MCF 10A (cell line): ENCODE measurements at regions not wholly inside any gene's neighbourhood (a gene's known extent, or its start where the extent isn't known, plus 50 kb on each side); places are given as distances from the start of the nearest gene placed in this dataset.

ENCODE experiments used
- BruUV-seq: library from RNA; stranded (reverse); fragments of 400-500 nt; replicated peaks from 2 replicates; lab custom pipeline; 2021; lab: Mats Ljungman, UMichigan
- CTCF ChIA-PET: fragments of 300-600 bp; sonication (Branson Sonifier 250); formaldehyde crosslinking; extraction: SDS; loops from one replicate; lab custom pipeline; 2021; ENCODE audit warnings: antibody characterized with exemption, inconsistent platforms; lab: Yijun Ruan, JAX
- POLR2A ChIA-PET: fragments of 300-600, 350-650 bp; sonication (Branson Sonifier 250); formaldehyde crosslinking; extraction: SDS; loops from one replicate; lab custom pipeline; 2020; ENCODE audit warnings: antibody characterized with exemption, inconsistent platforms; lab: Yijun Ruan, JAX
- DNase-seq: peaks from one replicate; pipeline ENCODE4 v3.0.0-alpha.2; 2018; ENCODE audit not compliant: unreplicated experiment
- H3K27ac Mint-ChIP-seq: one replicate; pipeline ENCODE4 v1.8.0; 2022; ENCODE audit warnings: mild to moderate bottlenecking, low read depth, mixed read lengths; ENCODE audit not compliant: unreplicated experiment
- H3K27me3 Mint-ChIP-seq: one replicate; pipeline ENCODE4 v1.8.0; 2022; ENCODE audit warnings: mixed read lengths; ENCODE audit not compliant: insufficient read depth, unreplicated experiment
- H3K36me3 Mint-ChIP-seq: one replicate; pipeline ENCODE4 v1.8.0; 2022; ENCODE audit warnings: mild to moderate bottlenecking, moderate library complexity, mixed read lengths; ENCODE audit not compliant: insufficient read depth, unreplicated experiment
- H3K4me1 Mint-ChIP-seq: one replicate; pipeline ENCODE4 v1.8.0; 2022; ENCODE audit warnings: mixed read lengths; ENCODE audit not compliant: insufficient read depth, unreplicated experiment
- H3K4me3 Mint-ChIP-seq: one replicate; pipeline ENCODE4 v1.8.0; 2022; ENCODE audit warnings: mild to moderate bottlenecking, moderate library complexity, mixed read lengths; ENCODE audit not compliant: unreplicated experiment
- H3K9me3 Mint-ChIP-seq: one replicate; pipeline ENCODE4 v1.8.0; 2022; ENCODE audit warnings: mixed read lengths; ENCODE audit not compliant: unreplicated experiment
- intact Hi-C: fragments of 100-400 bp; cut with micrococcal nuclease; formaldehyde crosslinking; loops from 2 replicates; pipeline ENCODE4 v1.14.1; 2022
- TF ChIP-seq, protein P1 (sequence below): fragments of 200-600 bp; IDR thresholded peaks from one replicate; pipeline ENCODE4 v1.8.0; 2022; ENCODE audit warnings: antibody characterized with exemption, mild to moderate bottlenecking; ENCODE audit not compliant: unreplicated experiment

- POLR2A ChIA-PET: no interaction called here
- CTCF ChIA-PET: interaction anchor here (0.6 to 0.7 kb wide), 2 partner anchors 22 to 32 kb away, joined by 3 read pairs; no protein-coding TSS in a partner anchor
Observed at GRCh38 chr20:51218603-51219002, 195.7 kb upstream of the KCNG1 start.

GRCh38 chr20:51217347-51218045 is 194.6 kb upstream of the KCNG1 start:
- Mint-ChIP-seq H3K9me3 (peaks cover 11% of the 10 kb centered on the region), H3K27me3 (no peaks in the 10 kb centered on the region), H3K27ac (no peak overlapping the region), H3K4me1 (peaks cover 14% of the 10 kb centered on the region), H3K4me3 (no peak overlapping the region), H3K36me3 (no peaks in the 10 kb centered on the region)
- intact Hi-C loops: no loop called here
- BruUV-seq: no TSS peak
- TF ChIP-seq, protein P1, sequence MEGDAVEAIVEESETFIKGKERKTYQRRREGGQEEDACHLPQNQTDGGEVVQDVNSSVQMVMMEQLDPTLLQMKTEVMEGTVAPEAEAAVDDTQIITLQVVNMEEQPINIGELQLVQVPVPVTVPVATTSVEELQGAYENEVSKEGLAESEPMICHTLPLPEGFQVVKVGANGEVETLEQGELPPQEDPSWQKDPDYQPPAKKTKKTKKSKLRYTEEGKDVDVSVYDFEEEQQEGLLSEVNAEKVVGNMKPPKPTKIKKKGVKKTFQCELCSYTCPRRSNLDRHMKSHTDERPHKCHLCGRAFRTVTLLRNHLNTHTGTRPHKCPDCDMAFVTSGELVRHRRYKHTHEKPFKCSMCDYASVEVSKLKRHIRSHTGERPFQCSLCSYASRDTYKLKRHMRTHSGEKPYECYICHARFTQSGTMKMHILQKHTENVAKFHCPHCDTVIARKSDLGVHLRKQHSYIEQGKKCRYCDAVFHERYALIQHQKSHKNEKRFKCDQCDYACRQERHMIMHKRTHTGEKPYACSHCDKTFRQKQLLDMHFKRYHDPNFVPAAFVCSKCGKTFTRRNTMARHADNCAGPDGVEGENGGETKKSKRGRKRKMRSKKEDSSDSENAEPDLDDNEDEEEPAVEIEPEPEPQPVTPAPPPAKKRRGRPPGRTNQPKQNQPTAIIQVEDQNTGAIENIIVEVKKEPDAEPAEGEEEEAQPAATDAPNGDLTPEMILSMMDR: no peak
- CTCF ChIA-PET: no interaction called here
- POLR2A ChIA-PET: no interaction called here
- DNase-seq: no peak

More at GRCh38 chr20:51218603-51219002, 195.7 kb upstream of the KCNG1 start:
- BruUV-seq: no TSS peak
- TF ChIP-seq, protein P1: no peak
- Mint-ChIP-seq H3K4me1 (peaks cover 14% of the 10 kb centered on the region), H3K4me3 (no peak overlapping the region), H3K27ac (no peak overlapping the region), H3K9me3 (peaks cover 11% of the 10 kb centered on the region), H3K27me3 (no peaks in the 10 kb centered on the region), H3K36me3 (no peaks in the 10 kb centered on the region)
- no peak for DNase-seq
- intact Hi-C loops: no loop called here

DNA sequence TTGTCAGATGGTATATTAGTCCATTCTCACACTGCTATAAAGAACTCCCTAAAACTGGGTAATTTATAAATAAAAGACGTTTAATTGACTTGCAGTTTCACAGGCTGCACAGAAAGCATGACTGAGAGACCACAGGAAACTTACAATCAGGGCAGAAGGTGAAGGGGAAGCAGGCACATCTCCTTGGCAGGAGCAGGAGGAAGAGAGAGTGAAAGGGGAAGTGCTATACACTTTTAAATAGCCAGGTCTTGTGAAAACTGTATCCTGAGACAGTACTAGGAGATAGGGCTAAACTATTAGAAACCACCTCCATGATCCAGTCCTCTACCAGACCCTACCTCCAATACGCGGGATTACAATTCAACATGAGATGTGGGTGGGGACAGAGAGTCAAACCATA is 193.9 kb upstream of the KCNG1 start:
- ChIA-PET POLR2A (no interaction called here), CTCF (no interaction called here)
- intact Hi-C loops: no loop called here
- Mint-ChIP-seq H3K4me3 (no peak overlapping the region), H3K27me3 (no peaks in the 10 kb centered on the region), H3K9me3 (peaks cover 11% of the 10 kb centered on the region), H3K36me3 (no peaks in the 10 kb centered on the region), H3K4me1 (peaks cover 8% of the 10 kb centered on the region), H3K27ac (no peak overlapping the region)
- TF ChIP-seq, protein P1: no peak
- no TSS peak for BruUV-seq
- no peak for DNase-seq

DNA sequence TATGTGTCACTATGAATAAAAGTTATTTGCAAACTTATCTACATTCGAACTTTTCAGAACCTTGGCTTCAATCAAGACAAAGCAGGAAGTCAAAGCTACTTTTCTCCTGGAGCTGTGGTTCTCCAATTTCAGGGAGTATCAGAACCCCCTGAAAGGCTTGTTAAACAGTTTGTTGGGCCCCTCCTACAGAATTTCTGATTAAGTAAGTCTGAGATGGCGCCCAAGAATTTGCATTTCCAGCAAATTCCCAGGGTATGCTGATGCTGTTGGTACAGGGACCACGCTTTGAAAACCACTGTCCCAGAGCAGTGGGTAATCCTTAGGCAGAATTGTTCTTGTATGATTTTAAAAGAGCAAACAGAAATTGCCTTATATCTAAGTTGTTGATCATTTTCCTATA is 189.9 kb upstream of the KCNG1 start:
- DNase-seq: no peak
- Mint-ChIP-seq H3K27ac (no peak overlapping the region), H3K9me3 (peaks cover 11% of the 10 kb centered on the region), H3K4me1 (peaks cover 6% of the 10 kb centered on the region), H3K4me3 (no peak overlapping the region), H3K36me3 (no peaks in the 10 kb centered on the region), H3K27me3 (peaks cover 14% of the 10 kb centered on the region)
- BruUV-seq: no TSS peak
- ChIA-PET POLR2A (interaction anchor here (2.1 kb wide), 1 partner anchor 9 kb away, joined by 16 read pairs; no protein-coding TSS in a partner anchor), CTCF (interaction anchor here (3.2 kb wide), 1 partner anchor 93 kb away, joined by 11 read pairs; no protein-coding TSS in a partner anchor)
- TF ChIP-seq, protein P1: no peak
- intact Hi-C loops: no loop called here
